HCT116 (cell line): ENCODE measurements at regions not wholly inside any gene's neighbourhood (a gene's known extent, or its start where the extent isn't known, plus 50 kb on each side); places are given as distances from the start of the nearest gene placed in this dataset.

ENCODE experiments used
- ATAC-seq: fragments of 200-7000 bp; cut with Tn5 transposase; 2 replicates; pipeline ENCODE4 v1.9.1; 2020; ENCODE audit warnings: mild to moderate bottlenecking, moderate library complexity
- BruUV-seq: library from RNA; stranded (reverse); fragments of 400-500 nt; replicated peaks from 2 replicates; lab custom pipeline; 2021; lab: Mats Ljungman, UMichigan
- CTCF ChIA-PET: fragments of 300-600 bp; sonication (Branson Sonifier 250); formaldehyde crosslinking; loops from one replicate; lab custom pipeline; 2021; ENCODE audit warnings: antibody characterized with exemption; lab: Charles Lee
- POLR2A ChIA-PET: fragments of 300-600, 350-600 bp; sonication (Branson Sonifier 250); formaldehyde crosslinking; loops from one replicate; lab custom pipeline; 2021; ENCODE audit warnings: antibody characterized with exemption; lab: Charles Lee
- RAD21 ChIA-PET, 2 experiments: fragments of 300-600 bp; sonication (Branson Sonifier 250); formaldehyde crosslinking; loops; one replicate each; lab custom pipeline; 2023; ENCODE audit warnings: low total read pairs in 2 of 2; ENCODE audit not compliant: uncharacterized antibody in 2 of 2, unreplicated experiment in 2 of 2, low non-redundant PET in 1 of 2; lab: Charles Lee
- DNase-seq: peaks from one replicate; pipeline ENCODE4 v3.0.0-alpha.2; 2010; ENCODE audit warnings: low read depth, low spot score
- H2AFZ ChIP-seq: fragments of 200-600 bp; shearing (Covaris generic), sonication (generic); 2 replicates; pipeline ENCODE4 v1.6.1; 2017; ENCODE audit warnings: low read depth, mixed run types, mixed read lengths, antibody characterized with exemption, low read length; ENCODE audit not compliant: poor library complexity, severe bottlenecking
- H3K27ac ChIP-seq: 2 replicates; pipeline ENCODE4 v1.5.1; 2012; ENCODE audit warnings: low read depth, low read length
- H3K27me3 ChIP-seq: fragments of 200-600 bp; sonication (generic); 2 replicates; pipeline ENCODE4 v1.6.1; 2016; ENCODE audit warnings: mixed run types, low read length, mixed read lengths; ENCODE audit not compliant: insufficient read depth
- H3K36me3 ChIP-seq, 2 experiments: fragments of 200-500 bp in 1 of 2; fragments of 200-600 bp in 1 of 2; sonication (Bioruptor generic) in 1 of 2; sonication (generic) in 1 of 2; 2 replicates each; pipeline versions ENCODE4 v1.5.1 to v1.6.1; 2014 to 2016; ENCODE audit warnings: low read length in 2 of 2, inconsistent platforms in 1 of 2, mixed read lengths in 1 of 2, mixed run types in 1 of 2; ENCODE audit not compliant: insufficient read depth in 2 of 2, control insufficient read depth in 1 of 2
- H3K4me1 ChIP-seq, 2 experiments: fragments of 200-600 bp in 1 of 2; sonication (generic) in 1 of 2; 2 replicates each; pipeline versions ENCODE4 v1.5.1 to v1.6.1; 2012 to 2017; ENCODE audit warnings: low read length in 2 of 2, inconsistent platforms in 1 of 2, mild to moderate bottlenecking in 1 of 2, mixed read lengths in 1 of 2, mixed run types in 1 of 2, moderate library complexity in 1 of 2; ENCODE audit not compliant: insufficient read depth in 2 of 2, control insufficient read depth in 1 of 2
- H3K4me2 ChIP-seq: fragments of 200-600 bp; sonication (generic); 2 replicates; pipeline ENCODE4 v1.6.1; 2017; ENCODE audit warnings: mixed run types, low read length, mixed read lengths
- H3K4me3 ChIP-seq, 2 experiments: fragments of 200-600 bp in 1 of 2; sonication (generic) in 1 of 2; replicated peaks in 1 of 2; 2 replicates each; pipeline ENCODE4 v1.5.1; 2011 to 2016; ENCODE audit warnings: low read length in 2 of 2, control low read depth in 1 of 2, low read depth in 1 of 2, mild to moderate bottlenecking in 1 of 2, mixed read lengths in 1 of 2, mixed run types in 1 of 2
- H3K79me2 ChIP-seq: fragments of 200-600 bp; sonication (generic); 2 replicates; pipeline ENCODE4 v1.6.1; 2017; ENCODE audit warnings: mild to moderate bottlenecking, mixed run types, low read length, moderate library complexity, mixed read lengths; ENCODE audit not compliant: insufficient read depth
- H3K9ac ChIP-seq: fragments of 200-600 bp; sonication (generic); 2 replicates; pipeline ENCODE4 v1.6.1; 2016; ENCODE audit warnings: low read length, mixed read lengths
- H3K9me2 ChIP-seq: fragments of 200-600 bp; sonication (generic), shearing (Covaris generic); 2 replicates; pipeline ENCODE4 v1.6.1; 2017; ENCODE audit warnings: mixed run types, mild to moderate bottlenecking, moderate library complexity; ENCODE audit not compliant: insufficient read depth
- H3K9me3 ChIP-seq, 2 experiments: fragments of 200-500 bp in 1 of 2; fragments of 200-600 bp in 1 of 2; sonication (Bioruptor generic) in 1 of 2; sonication (generic) in 1 of 2; 2 replicates each; pipeline ENCODE4 v1.6.1; 2014 to 2017; ENCODE audit warnings: low read length in 2 of 2, mixed read lengths in 2 of 2, inconsistent platforms in 1 of 2, low read depth in 1 of 2, mild to moderate bottlenecking in 1 of 2, mixed run types in 1 of 2, moderate library complexity in 1 of 2; ENCODE audit not compliant: control insufficient read depth in 1 of 2, insufficient read depth in 1 of 2
- H4K20me1 ChIP-seq: fragments of 200-600 bp; sonication (generic), shearing (Covaris generic); 2 replicates; pipeline ENCODE4 v1.6.1; 2017; ENCODE audit warnings: mixed run types, mild to moderate bottlenecking, moderate library complexity; ENCODE audit not compliant: insufficient read depth
- FOSL1 ChIP-seq: IDR thresholded peaks from 2 replicates; pipeline ENCODE4 v1.6.1; 2012; ENCODE audit warnings: low read depth
- TCF7L2 ChIP-seq: IDR thresholded peaks from 2 replicates; pipeline ENCODE4 v1.7.0; 2011; ENCODE audit warnings: borderline replicate concordance, inconsistent platforms; ENCODE audit not compliant: insufficient read depth, insufficient read length; ENCODE audit errors: extremely low read depth
- intact Hi-C: fragments of 100-400 bp; cut with micrococcal nuclease; formaldehyde crosslinking; loops from 2 replicates; pipeline ENCODE4 v1.10.0; 2022
- TF ChIP-seq, protein P1 (sequence below), 3 experiments: fragments of 200-600 bp in 1 of 3; sonication (generic) in 1 of 3; IDR thresholded peaks in 2 of 3; conservative IDR thresholded peaks in 1 of 3; 2 replicates each; pipeline ENCODE4 v1.5.1; 2012 to 2017; ENCODE audit warnings: low read depth in 2 of 3, low read length in 2 of 3, antibody characterized with exemption in 1 of 3, borderline replicate concordance in 1 of 3, control low read depth in 1 of 3, mild to moderate bottlenecking in 1 of 3, mixed read lengths in 1 of 3, mixed run types in 1 of 3, moderate library complexity in 1 of 3; ENCODE audit not compliant: insufficient read depth in 1 of 3
- TF ChIP-seq, protein P2 (sequence below): IDR thresholded peaks from 2 replicates; pipeline ENCODE4 v1.6.1; 2012; ENCODE audit warnings: low read depth
- TF ChIP-seq, protein P3 (sequence below): IDR thresholded peaks from 2 replicates; pipeline ENCODE4 v1.6.1; 2012

DNA sequence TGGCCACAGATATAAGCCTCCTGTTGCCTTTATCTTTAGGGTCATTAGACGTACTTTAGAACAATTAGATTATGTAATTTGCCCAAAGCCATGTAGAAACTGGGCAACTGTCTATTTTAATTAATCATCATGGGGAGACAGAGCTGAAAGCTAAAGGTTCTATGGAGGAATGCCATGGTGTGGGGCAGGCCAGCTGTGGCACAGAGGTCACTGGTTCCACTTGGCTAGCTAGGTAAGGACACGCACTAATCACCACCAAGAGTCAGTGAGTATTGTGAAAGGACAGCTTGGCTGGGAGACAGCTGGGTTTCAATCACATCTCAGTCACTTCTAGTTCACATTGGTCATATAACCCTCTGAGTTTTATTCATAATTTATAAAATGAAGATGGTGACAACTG lies 81.7 kb downstream of the HMHB1 start:
- DNase-seq (no peak), ATAC-seq (no peak)
- no peak overlapping the region for H3K4me3 ChIP-seq
- CTCF ChIA-PET: no interaction called here
- no peak overlapping the region for H3K9ac ChIP-seq
- H3K4me1 ChIP-seq: no peaks in the 10 kb centered on the region
- no peaks in the 10 kb centered on the region for H3K9me2 ChIP-seq
- H3K27ac ChIP-seq: no peak overlapping the region
- H2AFZ ChIP-seq: no peak overlapping the region
- BruUV-seq: no TSS peak
- RAD21 ChIA-PET: no interaction called here
- no peaks in the 10 kb centered on the region for H3K9me3 ChIP-seq
- no peak overlapping the region for H3K4me2 ChIP-seq
- POLR2A ChIA-PET: no interaction called here
- intact Hi-C loops: no loop called here
- no peaks in the 10 kb centered on the region for H4K20me1 ChIP-seq
- H3K36me3 ChIP-seq: no peaks in the 10 kb centered on the region
- TF ChIP-seq, protein P1, sequence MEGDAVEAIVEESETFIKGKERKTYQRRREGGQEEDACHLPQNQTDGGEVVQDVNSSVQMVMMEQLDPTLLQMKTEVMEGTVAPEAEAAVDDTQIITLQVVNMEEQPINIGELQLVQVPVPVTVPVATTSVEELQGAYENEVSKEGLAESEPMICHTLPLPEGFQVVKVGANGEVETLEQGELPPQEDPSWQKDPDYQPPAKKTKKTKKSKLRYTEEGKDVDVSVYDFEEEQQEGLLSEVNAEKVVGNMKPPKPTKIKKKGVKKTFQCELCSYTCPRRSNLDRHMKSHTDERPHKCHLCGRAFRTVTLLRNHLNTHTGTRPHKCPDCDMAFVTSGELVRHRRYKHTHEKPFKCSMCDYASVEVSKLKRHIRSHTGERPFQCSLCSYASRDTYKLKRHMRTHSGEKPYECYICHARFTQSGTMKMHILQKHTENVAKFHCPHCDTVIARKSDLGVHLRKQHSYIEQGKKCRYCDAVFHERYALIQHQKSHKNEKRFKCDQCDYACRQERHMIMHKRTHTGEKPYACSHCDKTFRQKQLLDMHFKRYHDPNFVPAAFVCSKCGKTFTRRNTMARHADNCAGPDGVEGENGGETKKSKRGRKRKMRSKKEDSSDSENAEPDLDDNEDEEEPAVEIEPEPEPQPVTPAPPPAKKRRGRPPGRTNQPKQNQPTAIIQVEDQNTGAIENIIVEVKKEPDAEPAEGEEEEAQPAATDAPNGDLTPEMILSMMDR (IDR thresholded peaks at IDR 0.05 in 2 of 3, conservative IDR thresholded peaks at IDR 0.05 in 1 of 3; ENCODE audit: borderline replicate concordance in 1 of 3, insufficient read depth in 1 of 3, low read depth in 2 of 3, low read length in 2 of 3): no peak
- TF ChIP-seq TCF7L2 (no peak), FOSL1 (no peak)
- TF ChIP-seq, protein P2, sequence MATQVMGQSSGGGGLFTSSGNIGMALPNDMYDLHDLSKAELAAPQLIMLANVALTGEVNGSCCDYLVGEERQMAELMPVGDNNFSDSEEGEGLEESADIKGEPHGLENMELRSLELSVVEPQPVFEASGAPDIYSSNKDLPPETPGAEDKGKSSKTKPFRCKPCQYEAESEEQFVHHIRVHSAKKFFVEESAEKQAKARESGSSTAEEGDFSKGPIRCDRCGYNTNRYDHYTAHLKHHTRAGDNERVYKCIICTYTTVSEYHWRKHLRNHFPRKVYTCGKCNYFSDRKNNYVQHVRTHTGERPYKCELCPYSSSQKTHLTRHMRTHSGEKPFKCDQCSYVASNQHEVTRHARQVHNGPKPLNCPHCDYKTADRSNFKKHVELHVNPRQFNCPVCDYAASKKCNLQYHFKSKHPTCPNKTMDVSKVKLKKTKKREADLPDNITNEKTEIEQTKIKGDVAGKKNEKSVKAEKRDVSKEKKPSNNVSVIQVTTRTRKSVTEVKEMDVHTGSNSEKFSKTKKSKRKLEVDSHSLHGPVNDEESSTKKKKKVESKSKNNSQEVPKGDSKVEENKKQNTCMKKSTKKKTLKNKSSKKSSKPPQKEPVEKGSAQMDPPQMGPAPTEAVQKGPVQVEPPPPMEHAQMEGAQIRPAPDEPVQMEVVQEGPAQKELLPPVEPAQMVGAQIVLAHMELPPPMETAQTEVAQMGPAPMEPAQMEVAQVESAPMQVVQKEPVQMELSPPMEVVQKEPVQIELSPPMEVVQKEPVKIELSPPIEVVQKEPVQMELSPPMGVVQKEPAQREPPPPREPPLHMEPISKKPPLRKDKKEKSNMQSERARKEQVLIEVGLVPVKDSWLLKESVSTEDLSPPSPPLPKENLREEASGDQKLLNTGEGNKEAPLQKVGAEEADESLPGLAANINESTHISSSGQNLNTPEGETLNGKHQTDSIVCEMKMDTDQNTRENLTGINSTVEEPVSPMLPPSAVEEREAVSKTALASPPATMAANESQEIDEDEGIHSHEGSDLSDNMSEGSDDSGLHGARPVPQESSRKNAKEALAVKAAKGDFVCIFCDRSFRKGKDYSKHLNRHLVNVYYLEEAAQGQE: no peak
- TF ChIP-seq, protein P3, sequence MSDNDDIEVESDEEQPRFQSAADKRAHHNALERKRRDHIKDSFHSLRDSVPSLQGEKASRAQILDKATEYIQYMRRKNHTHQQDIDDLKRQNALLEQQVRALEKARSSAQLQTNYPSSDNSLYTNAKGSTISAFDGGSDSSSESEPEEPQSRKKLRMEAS: no peak
- H3K27me3 ChIP-seq: no peaks in the 10 kb centered on the region
- no peaks in the 10 kb centered on the region for H3K79me2 ChIP-seq
